ENCODE measurements at regions not wholly inside any gene's neighbourhood (a gene's known extent, or its start where the extent isn't known, plus 50 kb on each side); places are given as distances from the start of the nearest gene placed in this dataset.

DNA sequence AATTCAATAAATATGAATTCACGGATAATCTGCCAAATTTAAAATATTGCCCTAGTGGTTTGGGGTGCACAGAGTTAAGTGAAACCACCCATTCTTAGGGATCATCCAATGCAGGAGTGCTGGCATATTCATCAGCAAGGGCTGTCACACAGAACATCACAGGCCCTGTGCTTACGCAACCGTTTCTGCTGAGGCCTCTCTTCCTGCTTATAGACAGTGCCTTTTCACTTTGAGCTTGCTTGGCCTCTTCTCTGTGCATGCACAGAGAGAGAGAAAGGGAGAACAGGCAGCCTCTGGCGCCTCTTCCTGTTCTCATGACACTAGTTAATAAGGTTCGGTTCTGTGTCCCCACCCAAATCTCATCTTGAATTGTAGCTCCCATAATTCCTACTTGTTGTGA is 366.3 kb downstream of the ICE1 start:
- no peaks in the 10 kb centered on the region for H4K20me1 ChIP-seq (replicated peaks; ENCODE audit: control insufficient read depth, extremely low read depth, insufficient read depth, low read length)
- H3K9me3 ChIP-seq (replicated peaks; ENCODE audit: control insufficient read depth, insufficient read depth, low read length), result no peaks in the 10 kb centered on the region
- BruUV-seq (replicated peaks), result no TSS peak
- DNase-seq (ENCODE audit: low read depth, low spot score) (no peak), FAIRE-seq (no peak)
- ChIA-PET CTCF (no interaction called here), POLR2A (no interaction called here)
- H3K9ac ChIP-seq (replicated peaks; ENCODE audit: extremely low read depth, insufficient read depth, low read length), result no peak overlapping the region
- TF ChIP-seq MYC (IDR thresholded peaks at IDR 0.05; ENCODE audit: low read depth, low read length) (no peak), GATA2 (IDR thresholded peaks at IDR 0.05; ENCODE audit: insufficient read depth, insufficient read length, low read depth, low read length) (no peak), POLR2A (IDR thresholded peaks at IDR 0.05; ENCODE audit: low read depth, low read length) (no peak), EZH2 (IDR thresholded peaks at IDR 0.05; ENCODE audit: borderline replicate concordance, low read depth, low read length, severe bottlenecking) (no peak), FOS (IDR thresholded peaks at IDR 0.05; ENCODE audit: borderline replicate concordance, insufficient read depth, low read length) (no peak), POLR2AphosphoS5 (IDR thresholded peaks at IDR 0.05; ENCODE audit: insufficient read depth, low read depth, low read length) (no peak), JUN (IDR thresholded peaks at IDR 0.05; ENCODE audit: borderline replicate concordance, insufficient read depth, insufficient read length, low read depth) (no peak)
- TF ChIP-seq, protein P1, sequence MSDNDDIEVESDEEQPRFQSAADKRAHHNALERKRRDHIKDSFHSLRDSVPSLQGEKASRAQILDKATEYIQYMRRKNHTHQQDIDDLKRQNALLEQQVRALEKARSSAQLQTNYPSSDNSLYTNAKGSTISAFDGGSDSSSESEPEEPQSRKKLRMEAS (IDR thresholded peaks at IDR 0.05; ENCODE audit: insufficient read depth, insufficient read length), result no peak
- TF ChIP-seq, protein P2, sequence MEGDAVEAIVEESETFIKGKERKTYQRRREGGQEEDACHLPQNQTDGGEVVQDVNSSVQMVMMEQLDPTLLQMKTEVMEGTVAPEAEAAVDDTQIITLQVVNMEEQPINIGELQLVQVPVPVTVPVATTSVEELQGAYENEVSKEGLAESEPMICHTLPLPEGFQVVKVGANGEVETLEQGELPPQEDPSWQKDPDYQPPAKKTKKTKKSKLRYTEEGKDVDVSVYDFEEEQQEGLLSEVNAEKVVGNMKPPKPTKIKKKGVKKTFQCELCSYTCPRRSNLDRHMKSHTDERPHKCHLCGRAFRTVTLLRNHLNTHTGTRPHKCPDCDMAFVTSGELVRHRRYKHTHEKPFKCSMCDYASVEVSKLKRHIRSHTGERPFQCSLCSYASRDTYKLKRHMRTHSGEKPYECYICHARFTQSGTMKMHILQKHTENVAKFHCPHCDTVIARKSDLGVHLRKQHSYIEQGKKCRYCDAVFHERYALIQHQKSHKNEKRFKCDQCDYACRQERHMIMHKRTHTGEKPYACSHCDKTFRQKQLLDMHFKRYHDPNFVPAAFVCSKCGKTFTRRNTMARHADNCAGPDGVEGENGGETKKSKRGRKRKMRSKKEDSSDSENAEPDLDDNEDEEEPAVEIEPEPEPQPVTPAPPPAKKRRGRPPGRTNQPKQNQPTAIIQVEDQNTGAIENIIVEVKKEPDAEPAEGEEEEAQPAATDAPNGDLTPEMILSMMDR (IDR thresholded peaks at IDR 0.05; ENCODE audit: extremely low read depth in 1 of 2, insufficient read depth in 1 of 2, low read depth in 1 of 2, low read length in 2 of 2), result no peak
- no peak overlapping the region for H3K4me3 ChIP-seq (replicated peaks in 1 of 3; ENCODE audit: insufficient read depth in 1 of 3, low read depth in 1 of 3, low read length in 3 of 3)
- no peak overlapping the region for H3K27ac ChIP-seq (ENCODE audit: insufficient read depth, low read depth, low read length)
- H3K9me1 ChIP-seq (replicated peaks; ENCODE audit: control insufficient read depth, extremely low read depth, insufficient read depth, low read length), result no peaks in the 10 kb centered on the region
- intact Hi-C loops (cut with micrococcal nuclease) (no loop called here), dilution Hi-C loops (cut with MboI; ENCODE audit: extremely low pct_ligation_motif_present, low sequenced_read_pairs) (no loop called here)
- no peaks in the 10 kb centered on the region for H3K79me2 ChIP-seq (ENCODE audit: control insufficient read depth, insufficient read depth, low read length)
- H3K4me1 ChIP-seq (ENCODE audit: control insufficient read depth, extremely low read depth, insufficient read depth, low read length), result no peaks in the 10 kb centered on the region
- no peaks in the 10 kb centered on the region for H3K36me3 ChIP-seq (ENCODE audit: control insufficient read depth in 2 of 2, extremely low read depth in 1 of 2, insufficient read depth in 2 of 2, low read length in 2 of 2)
- no peaks in the 10 kb centered on the region for H3K27me3 ChIP-seq (ENCODE audit: control insufficient read depth in 2 of 2, insufficient read depth in 2 of 2, low read length in 2 of 2)
- no peak overlapping the region for H2AFZ ChIP-seq (ENCODE audit: low read depth, low read length)
- H3K4me2 ChIP-seq (ENCODE audit: insufficient read depth, low read length), result no peak overlapping the region
